ENCODE measurements at regions not wholly inside any gene's neighbourhood (a gene's known extent, or its start where the extent isn't known, plus 50 kb on each side); places are given as distances from the start of the nearest gene placed in this dataset.

- no peak for DNase-seq
Observed at GRCh38 chrX:69362354-69362753, 141.8 kb upstream of the NALF2 start.

GRCh38 chrX:69361311-69361845 is 142.7 kb upstream of the NALF2 start:
- no peak for DNase-seq

DNA sequence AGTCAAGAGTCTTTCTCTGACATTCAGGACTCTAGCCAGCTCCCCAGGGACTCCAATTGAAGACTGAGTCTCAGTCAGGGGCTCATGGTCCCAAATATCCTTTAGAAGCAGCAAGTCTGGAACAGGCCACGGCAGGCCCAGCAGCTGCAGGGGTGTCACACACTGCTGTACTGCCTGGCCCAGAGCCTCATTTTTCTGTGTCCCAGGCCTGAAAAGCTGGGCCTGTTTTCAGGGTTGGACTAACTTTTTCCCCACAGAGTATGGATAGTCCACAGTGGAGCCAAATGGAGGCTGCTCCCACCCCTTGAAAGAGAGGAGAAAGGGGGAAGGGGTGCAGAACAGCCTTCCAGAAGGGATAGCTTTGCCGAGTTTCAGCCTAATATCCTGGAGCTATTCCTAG is 146.8 kb upstream of the NALF2 start:
- DNase-seq, result no peak

DNA sequence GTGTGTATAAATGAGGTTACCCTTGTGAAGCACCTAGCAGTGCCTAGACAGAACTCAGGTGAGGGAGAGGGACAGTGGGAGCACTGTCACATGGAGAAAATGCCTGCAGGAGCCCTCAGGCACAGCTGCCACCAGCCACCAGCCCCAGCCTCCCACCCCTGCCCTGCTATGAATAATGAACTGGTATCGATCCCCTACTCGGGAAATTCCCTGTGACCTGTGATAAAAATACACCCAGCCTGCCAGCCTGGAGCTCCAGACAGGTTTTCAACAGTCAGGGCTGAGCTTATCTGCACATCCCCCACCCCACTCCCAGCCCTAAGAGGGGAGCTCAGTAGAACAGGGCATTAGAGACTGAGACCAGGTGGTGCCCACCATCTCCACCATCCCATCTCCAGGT is 159.6 kb upstream of the PJA1 start:
- no peak for DNase-seq

GRCh38 chrX:69323786-69324720 is 158.8 kb upstream of the PJA1 start:
- DNase-seq, result no peak

GRCh38 chrX:69321789-69322188 is 156.5 kb upstream of the PJA1 start:
- DNase-seq, result no peak

DNA sequence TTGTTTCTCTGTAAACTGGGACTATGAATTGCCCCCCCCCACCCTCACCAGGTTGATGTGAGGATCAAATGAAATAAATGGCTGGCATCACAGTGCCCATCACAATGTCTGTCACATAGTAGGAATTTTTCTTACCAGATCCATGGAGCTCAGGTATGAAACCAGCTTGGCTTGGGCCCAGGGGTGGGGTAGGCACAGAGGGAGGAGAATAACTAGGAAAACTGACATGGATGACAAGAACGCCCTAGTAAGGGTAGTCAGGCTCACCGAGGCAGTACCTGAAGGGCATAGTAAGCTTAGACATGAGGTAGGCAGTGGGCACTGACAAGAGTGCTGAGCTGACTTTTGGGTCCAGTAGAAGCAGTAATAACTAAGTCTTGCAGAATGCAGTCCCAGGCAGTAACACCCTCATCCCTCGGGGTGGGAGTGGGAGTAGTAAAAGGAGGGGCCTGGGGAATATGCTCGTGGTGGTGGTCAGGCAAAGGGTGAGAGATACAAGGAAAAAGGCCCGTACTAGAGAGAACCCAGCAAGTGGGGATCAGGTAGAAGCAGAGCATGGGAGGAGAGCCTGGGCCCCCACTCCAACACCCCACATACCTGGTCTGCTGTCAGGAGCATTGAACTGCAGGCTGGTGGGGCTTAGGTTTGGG is 155.9 kb upstream of the PJA1 start:
- DNase-seq, result no peak

GRCh38 chrX:69320116-69320515 is 154.9 kb upstream of the PJA1 start:
- DNase-seq, result no peak

GRCh38 chrX:69319376-69319775 is 154.1 kb upstream of the PJA1 start:
- no peak for DNase-seq

GRCh38 chrX:69318651-69319340 is 153.5 kb upstream of the PJA1 start:
- no peak for DNase-seq

DNA sequence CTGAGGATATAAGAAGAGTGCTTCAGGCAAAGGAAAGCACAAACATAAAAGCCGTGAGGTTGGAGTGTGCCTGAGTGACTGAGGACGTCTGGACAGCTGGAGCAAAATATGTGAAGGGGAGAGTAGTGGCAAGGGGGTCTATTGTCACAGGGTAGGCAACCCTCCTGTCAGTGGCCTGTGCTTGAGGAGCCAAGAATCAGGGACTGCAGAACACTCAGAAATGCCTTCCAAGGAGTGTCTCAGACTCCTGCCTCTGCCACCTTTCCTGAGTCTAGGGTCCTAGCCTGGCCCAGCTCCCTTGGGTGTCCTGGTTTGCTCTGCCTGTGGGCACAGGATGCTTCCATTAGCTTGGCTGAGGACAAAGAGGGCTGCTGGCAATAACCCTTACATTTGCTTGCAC is 152.5 kb upstream of the PJA1 start:
- DNase-seq, result no peak

- DNase-seq, result no peak
Observed at GRCh38 chrX:69314436-69315348, 149.4 kb upstream of the PJA1 start.

GRCh38 chrX:69313617-69314290 is 148.5 kb upstream of the PJA1 start:
- no peak for DNase-seq

DNA sequence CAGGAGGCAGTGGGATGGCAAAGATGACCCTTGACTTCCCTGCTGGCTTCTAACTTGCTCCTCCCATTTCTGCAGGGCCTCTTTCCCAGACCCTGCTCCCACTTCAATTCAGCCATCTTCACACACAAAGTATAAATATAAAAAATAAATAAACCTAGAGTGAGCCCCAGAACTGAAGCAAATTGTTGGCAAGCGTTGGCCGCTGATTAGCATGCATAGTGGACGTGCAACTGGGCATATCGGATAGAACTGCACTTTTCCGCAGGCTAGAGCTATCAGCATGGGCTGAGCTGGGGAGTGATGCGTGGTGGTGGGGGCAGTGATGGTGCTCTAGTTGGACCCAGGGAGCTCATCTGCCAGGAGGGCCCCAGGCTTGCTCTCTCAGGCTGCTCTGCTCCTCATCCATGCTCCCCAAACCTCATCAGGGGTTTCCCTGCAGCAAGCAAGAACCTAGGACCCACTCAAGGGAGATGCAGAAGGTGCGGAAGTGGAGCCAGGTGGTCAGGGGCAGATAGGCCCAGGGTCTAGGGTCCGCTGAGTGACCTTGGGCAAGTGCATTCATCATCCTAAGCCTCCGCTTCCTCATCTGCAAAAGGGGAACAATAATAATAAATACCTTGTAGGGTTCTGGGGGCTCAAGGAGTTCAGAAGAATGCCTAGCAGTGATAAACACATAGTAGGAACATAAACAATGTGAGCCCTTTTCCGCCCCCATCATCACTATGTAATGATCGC is 146.8 kb upstream of the PJA1 start:
- DNase-seq, result no peak

DNA sequence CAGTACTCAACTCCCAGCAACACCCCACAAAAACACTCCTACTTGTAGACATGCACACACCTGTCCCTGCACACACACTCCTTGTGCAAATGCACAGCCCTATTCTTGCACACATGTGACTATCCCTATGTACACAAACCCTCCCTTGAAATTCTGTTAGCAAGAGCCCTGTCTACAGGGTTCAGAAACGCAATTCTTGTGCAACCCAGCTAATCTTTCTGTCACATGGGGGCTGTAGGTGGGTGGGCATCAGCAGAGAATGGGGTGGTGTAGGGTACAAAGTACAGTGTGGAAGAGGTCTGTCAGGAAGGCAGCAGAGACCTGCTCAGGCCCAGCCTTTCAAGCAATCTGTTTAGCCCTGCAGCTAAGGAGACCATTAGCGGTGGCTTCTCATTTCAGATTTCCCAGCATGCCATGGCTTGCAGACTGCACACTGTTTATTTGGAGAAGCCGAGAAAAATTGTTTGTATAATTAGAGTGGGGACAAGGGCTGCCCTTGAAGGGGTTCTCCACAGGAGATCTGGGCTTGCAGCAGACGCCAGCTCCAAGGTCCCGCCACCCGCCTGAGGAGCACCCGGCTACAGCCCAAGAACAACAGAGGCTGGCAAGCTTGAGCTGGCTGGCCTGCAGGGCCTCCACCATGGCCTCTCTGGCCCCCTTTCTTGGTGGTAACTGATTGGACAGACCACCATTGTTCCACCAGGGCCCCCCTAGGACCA is 144.0 kb upstream of the PJA1 start:
- DNase-seq, result no peak

- DNase-seq, result no peak
Observed at GRCh38 chrX:69307756-69308155, 142.5 kb upstream of the PJA1 start.

DNA sequence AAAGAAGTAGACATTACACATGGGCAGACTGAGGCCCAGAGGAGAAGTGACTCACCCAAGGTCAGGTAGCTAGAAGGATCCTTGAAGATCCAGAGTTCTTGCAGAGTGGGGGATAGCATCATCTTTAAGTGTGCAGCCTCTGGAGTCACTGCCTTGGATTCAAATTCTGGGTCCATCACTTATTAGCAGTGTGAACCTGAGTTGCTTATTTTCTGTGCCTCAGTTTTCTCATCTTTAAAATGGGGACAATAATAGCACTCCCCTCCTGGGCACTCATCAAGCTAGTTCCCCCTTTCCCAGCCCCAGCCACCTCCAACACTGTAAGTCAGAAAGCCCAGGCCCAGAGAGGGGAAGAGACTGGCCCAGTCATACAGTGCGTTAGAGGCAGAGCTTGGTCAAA is 141.8 kb upstream of the PJA1 start:
- DNase-seq, result no peak

DNA sequence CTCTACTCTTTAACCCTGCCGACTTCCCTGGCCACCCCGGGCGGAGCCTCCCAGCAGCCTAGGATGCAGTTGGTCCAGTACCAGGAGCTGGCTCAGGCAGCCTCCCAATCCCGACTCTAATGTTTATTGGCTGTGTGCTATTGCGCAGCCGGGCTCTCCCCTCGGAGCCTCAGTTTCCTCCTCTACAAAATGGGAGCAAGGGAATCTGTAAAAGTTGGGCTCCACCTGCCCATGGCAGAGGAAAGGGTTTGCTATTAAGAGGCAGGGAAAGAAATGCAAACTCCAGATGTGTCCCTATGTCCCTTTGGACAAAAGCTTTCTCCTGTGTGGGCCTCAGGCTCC is 140.8 kb upstream of the PJA1 start:
- DNase-seq, result no peak

DNA sequence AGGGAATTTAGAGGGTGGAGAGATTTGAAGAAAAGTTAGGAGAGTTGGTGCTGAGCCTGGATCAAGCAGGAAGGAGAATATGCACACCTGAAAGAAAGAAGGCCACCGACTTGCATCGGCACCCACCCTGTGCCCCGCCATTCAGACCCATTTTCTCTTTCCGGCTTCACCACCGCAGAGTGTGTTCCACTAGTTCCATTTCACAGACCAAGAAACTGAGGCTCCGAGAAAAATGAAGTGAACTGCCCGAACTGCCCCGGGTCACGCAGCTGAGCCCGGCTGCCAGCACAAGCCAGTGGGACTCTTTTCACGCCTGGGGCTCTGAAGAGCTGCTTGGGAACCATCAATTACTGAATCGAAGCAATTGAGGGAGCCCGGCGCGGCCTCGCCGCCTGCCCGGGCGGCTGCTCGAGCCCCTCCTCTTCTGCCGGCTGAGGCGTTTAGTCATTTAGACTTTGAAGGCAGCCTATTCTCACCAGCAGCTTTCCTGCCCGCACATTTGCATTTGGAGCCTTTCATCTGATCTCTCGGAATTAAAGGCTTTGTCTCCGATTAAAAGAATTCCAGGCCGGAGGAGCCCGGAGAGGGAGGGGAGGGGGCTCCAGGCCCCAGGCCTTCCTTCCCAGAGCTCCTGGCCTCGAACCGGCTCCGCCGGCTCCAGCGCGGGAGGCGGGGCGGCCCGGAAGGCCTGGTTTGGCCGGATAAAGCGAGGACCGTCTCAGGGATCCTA is 140.2 kb upstream of the PJA1 start:
- no peak for DNase-seq

DNA sequence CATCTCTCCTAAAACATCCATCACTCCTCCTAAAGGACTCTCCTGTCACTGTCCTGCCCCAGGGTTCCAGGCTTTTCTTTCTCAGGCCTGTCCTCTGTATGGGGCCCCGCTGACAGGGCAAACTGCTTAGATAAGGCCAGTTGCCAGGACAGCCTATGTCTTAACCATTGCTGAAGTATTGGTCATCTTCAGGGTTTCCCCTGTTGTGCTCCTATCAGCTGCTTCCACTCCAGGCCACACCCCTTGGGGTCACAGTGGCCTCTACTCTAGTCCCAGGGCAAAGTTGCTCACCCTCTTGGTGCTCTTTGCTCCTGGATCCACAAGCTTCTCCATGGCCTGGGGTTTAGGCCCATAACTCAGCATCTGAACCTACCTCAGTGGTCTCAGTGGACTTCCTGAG is 138.0 kb upstream of the PJA1 start:
- DNase-seq, result no peak

Measured in NCI-H774 (cell line).